Hematopoietic multipotent progenitor cell treated with erythropoietin and hydrocortisone succinate and interleukin-3 and kit ligand, for 17 days (in vitro differentiated cells): ENCODE measurements at regions not wholly inside any gene's neighbourhood (a gene's known extent, or its start where the extent isn't known, plus 50 kb on each side); places are given as distances from the start of the nearest gene placed in this dataset.
"Not testable (repeated sequence)": the region's sequence is repeated elsewhere in the genome, so short reads cannot be mapped to it uniquely, and the experiment has no call there.

Experiments
- DNase-seq: peaks from one replicate; pipeline ENCODE4 v3.0.0-alpha.2; 2015; ENCODE audit warnings: low spot score

DNA sequence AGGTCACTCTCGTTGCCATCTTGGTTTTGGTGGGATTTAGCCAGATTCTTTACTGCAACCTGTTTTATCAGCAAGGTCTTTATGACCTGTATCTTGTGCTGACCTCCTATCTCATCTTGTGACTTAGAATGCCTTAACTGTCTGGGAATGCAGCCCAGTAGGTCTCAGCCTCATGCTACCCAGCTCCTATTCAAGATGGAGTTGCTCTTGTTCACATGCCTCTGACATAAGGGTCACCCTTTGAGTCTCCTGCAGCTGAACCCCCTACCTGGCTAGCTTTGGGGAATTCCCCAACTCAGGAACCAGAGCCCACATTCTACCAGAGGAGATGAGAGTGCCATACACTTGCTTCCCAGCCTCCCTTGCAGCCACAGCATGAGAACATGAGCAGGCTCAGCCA, 123.0 kb upstream of the ARHGEF3 start:
- DNase-seq: not testable (repeated sequence)

DNA sequence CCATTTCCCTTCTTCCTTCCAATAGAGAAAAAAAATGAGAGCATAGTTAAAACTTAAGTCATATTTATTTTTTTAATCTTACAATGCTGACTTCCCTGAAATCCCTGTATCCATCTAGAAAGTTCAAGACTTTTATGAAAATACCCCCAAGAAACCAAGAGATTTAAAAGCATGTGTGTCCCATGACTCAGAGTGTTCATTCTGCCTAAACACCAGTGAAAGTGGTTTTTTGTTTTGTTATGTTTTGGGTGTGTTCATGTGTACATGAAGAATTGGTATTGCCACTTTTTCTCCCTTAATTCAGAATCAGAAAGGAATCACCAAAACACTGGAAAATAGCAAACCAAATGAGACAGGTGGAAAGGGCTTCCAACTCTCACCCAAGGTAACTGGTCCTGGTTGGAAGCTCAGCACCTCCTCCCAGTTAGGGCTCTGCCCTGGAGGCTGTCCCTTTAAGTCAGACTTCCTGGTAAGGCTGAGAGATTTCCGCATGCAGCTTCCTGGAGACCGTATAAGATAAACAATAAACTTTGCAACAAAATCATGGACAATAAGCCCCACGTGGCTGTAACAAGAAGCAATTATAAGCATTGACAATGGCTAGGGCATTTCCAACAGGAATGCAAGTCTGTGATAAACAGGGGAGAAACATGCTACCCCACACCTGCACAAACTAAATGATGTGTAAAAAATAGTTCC, 121.9 kb upstream of the ARHGEF3 start:
- DNase-seq: no peak

GRCh38 chr3:56921573-56922453, 120.1 kb upstream of the ARHGEF3 start:
- DNase-seq: no peak

DNA sequence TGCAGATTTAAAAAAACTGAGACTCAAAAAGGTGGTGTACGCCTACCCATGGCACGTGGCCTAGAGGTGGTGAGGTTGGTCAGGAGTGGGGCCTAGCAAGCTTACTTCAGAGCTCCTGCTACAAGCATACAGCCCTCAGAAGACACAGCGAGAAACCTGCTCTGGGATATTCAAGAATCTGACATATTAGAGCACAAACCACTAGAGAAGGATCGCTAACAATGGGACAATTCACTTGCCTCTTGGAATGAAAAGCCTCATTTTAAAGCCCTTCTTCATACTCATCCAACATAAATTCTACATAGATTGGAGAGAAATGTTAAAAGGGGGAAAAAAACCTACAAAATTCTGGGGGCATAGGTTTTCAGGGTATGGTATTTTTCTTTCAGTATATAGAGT, 118.0 kb upstream of the ARHGEF3 start:
- DNase-seq: no peak

DNA sequence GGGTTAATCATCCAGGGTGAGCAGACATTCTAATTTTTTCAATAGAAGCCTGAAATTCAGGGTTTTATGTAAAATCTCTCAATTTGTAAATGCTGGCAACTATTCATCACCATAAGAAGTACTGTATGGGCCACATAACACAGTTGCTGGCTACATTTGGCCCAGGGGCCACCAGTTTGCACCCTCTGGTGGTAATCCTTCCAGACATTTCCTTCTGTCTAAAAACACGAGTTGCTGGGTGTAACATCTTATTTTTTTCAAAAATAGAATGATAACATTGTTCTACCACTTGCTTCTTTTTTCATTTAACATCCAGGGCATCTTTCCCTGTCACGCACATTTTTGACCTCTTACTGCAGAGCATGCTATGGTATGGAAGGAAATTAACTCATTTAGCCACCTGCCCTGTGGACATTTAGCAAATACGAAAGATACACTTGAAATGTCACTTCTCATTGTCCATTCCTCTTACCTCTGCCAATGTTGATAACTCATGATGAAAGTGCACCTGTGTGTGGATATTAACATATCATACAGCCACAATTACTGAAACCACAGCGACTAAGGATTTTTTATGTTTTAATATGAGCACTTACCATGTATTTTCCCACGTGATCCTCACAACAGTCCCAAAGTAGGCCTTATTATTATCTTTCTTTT, 117.5 kb upstream of the ARHGEF3 start:
- DNase-seq: no peak

DNA sequence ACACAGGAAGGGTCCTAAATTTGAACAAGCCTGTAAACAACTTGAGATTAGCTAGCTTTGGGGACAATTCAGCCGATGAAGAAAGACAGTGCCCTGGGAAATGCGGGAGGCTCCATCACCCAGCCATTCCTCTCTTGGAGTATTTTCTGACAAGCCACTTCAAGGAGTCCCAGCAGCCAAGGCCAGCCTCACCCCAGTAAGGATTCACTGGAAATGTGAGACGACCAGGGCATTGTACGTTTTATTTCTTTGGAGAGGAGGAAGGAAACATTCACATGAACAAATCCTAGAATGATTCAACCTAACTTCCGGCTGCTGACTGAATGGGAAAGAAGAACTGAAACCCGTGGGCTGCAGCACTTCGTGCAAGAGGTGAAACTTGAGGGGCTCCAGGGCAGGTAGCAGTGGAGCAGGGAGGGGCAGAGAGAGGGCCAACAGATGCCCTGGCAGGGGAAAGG, 116.4 kb upstream of the ARHGEF3 start:
- DNase-seq: no peak

GRCh38 chr3:56917361-56918110, 115.8 kb upstream of the ARHGEF3 start:
- no peak for DNase-seq

DNA sequence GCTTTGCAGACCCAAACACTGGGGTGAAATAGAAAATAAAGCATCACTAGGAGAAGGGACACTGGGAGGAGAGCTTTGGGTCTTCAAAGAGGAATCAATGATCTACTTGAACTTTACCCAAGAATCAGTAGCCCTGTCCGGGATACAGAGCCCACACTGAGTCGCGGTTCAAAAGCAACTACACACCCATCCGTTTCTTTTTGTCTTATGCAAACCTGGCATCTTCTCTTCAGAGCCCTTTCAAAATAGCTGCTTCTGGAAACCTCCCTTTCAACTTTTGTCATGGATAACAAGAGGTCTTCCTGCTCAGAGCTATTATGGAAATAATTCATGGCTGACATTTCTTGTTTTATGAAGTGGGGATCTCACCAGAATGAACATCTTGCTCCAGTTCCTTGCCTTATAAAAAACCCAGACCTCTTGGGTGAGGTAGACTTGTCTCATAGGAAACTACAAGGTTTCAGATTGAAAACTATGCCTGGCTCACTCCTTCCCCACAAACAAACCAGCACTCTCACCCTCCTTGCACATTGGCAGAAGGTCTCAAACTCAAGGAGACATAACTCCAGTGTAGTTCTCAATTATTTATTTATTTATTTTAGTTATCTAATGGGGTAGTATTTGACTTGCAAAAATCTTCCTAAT, 115.1 kb upstream of the ARHGEF3 start:
- no peak for DNase-seq

- no peak for DNase-seq
Observed at GRCh38 chr3:56915966-56916586, 114.3 kb upstream of the ARHGEF3 start.

DNA sequence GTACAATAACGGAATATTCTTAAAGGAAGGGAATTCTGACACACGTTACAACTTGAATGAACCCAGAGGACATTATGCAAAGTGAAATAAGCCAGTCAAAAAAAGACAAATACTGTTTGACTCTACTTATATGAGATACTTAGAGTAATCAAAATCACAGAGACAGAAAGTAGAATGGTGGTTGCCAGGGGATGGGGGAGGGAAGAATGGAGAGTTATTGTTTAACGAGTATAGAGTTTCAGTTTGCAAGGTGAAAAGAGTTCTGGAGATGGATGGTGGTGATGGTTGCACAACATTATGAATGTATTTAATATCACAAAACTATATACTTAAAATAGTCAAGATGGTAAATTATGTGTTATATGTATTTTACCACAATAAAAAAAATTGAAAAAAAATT, 112.9 kb upstream of the ARHGEF3 start:
- DNase-seq: no peak

- no peak for DNase-seq
Observed at GRCh38 chr3:56911363-56911762, 109.6 kb upstream of the ARHGEF3 start.

GRCh38 chr3:56909349-56909748, 107.6 kb upstream of the ARHGEF3 start:
- no peak for DNase-seq

GRCh38 chr3:56908004-56908403, 106.3 kb upstream of the ARHGEF3 start:
- no peak for DNase-seq

GRCh38 chr3:56904552-56905215, 102.9 kb upstream of the ARHGEF3 start:
- no peak for DNase-seq

- no peak for DNase-seq
Observed at GRCh38 chr3:56903231-56903782, 101.6 kb upstream of the ARHGEF3 start.

DNA sequence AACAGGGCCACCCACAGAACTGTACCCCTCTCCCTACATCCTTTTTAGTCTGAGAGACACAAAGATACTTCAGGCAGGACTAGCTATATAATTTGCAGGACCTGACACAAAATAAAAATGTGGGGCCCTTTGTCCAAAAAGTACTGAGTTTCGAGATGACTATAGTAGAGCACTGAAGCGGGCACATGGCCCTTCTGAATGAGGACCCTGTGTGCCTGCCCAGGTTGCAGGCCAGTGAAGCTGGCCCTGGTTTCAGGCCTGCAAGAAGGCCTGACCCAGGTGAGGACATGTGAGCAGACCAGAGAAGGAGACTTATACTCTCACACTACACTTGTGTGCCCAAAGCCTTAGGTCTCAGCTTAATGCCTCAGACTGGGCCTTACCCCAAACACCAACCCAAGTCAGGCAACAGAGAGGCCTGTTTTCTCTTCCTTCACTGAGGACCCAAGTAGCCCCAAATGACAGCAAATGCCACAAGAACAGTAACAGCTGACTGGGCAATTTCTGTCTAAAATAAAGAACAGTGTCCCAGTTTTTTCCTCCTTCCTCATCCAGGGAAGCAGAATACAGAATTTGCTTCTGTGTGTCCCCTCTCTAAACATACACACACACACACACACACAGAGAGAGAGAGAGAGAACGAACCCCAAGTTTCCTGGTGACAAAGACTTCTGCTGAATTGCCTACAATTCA, 100.9 kb upstream of the ARHGEF3 start:
- no peak for DNase-seq

DNA sequence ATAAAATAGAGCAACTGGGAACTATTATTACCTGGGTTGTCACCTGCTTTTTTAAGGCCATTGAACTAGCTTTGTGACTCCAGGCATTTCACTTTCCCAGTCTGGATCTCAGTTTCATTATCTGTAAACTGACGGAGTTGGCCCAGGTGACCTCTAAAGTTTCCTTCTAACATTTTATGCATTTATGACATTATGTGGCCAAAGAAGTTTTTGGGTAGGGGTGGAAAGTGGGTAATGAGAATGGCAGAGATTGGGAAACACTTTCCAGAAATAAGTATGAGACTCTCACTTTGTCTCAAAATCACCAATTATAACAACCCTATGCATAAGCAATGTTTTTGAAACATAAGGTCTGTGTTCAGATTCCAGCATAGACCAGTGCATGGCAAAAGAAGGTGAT, 99.1 kb upstream of the ARHGEF3 start:
- no peak for DNase-seq

DNA sequence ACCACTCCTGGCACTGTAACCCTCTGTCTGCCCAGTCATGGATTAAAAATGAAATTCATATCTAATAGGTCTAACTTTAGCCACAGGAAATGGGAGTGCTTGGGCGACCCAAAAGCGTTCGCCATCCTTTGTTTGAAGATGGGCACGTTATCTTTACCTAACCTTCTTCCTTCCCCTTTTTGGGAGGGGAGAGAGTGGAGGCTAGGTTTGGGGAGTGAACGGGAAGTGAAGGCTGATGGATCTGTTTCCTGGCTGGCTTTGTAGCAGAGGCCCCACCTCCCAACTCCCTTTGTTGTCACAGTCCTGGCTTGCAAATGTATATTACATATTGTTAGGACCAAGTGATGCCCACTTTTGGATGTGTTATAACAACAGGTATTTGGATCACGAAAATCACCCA, 98.1 kb upstream of the ARHGEF3 start:
- DNase-seq: no peak

DNA sequence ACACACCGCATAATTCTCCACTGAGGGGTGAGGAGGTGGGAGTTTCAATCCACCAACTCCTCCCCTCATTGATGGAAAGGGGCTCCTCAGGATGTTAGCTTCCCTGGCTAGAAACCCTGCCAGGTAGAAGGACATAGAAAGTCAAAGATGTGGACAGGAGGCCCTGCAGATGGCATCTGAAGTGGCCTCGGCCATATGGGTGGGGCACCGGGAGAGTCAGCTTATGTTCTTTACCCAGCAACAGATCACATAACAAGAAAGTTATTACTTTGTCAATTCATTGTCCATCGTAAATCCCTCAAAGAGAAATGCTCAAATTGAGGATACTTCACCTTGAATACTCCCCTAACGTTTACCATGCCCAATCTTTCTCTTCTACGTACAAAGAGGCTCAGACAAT, 97.3 kb upstream of the ARHGEF3 start:
- no peak for DNase-seq

GRCh38 chr3:56896357-56896756, 94.6 kb upstream of the ARHGEF3 start:
- DNase-seq: no peak
